Mammary epithelial cell (primary cell): ENCODE measurements at regions not wholly inside any gene's neighbourhood (a gene's known extent, or its start where the extent isn't known, plus 50 kb on each side); places are given as distances from the start of the nearest gene placed in this dataset.

Source experiments
- EZH2 ChIP-seq: IDR thresholded peaks from 2 replicates; pipeline ENCODE4 v1.6.1; 2012; ENCODE audit warnings: low read length, inconsistent platforms, borderline replicate concordance
- TF ChIP-seq, protein P1 (sequence below), 2 donors: IDR thresholded peaks in 1 of 2; conservative IDR thresholded peaks in 1 of 2; 2 replicates each; pipeline ENCODE4 v1.5.1; 2011 to 2012; ENCODE audit warnings: inconsistent platforms in 2 of 2, low read length in 2 of 2, mild to moderate bottlenecking in 2 of 2, control low read depth in 1 of 2, low read depth in 1 of 2; ENCODE audit not compliant: insufficient read depth in 1 of 2; ENCODE audit errors: extremely low read depth in 1 of 2

DNA sequence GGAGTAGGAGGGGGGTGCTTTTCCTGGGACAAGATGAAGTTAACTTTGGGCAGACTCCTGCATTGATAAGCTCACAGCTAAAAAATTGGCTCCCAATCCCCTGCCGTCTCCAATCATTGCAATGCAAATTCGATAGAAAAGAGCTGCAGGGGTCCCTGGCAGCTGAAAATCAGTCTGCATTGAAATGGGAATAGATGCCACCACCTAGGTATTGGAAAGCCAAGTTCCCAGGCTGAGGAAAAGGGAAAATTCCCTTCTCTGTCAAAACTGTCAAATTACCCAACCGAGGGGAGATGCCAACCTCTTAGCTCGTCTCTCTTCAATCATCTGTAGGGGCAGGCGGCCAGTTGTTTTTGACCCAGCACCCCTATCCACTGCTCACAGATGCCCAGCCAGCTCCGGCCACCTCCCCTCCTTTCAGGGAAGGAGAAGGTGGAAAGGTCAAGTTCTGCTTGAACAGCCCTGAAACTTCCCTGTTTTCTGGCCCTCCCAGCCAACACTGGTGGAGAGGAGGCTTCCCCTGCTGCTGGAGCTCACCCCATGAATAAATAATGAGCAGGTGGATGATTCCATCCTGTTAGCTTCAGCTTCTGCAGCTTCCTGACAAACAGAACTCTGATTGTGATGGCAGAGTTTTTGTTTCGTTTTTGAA, 916.3 kb downstream of the TBC1D22A start:
- TF ChIP-seq, protein P1, sequence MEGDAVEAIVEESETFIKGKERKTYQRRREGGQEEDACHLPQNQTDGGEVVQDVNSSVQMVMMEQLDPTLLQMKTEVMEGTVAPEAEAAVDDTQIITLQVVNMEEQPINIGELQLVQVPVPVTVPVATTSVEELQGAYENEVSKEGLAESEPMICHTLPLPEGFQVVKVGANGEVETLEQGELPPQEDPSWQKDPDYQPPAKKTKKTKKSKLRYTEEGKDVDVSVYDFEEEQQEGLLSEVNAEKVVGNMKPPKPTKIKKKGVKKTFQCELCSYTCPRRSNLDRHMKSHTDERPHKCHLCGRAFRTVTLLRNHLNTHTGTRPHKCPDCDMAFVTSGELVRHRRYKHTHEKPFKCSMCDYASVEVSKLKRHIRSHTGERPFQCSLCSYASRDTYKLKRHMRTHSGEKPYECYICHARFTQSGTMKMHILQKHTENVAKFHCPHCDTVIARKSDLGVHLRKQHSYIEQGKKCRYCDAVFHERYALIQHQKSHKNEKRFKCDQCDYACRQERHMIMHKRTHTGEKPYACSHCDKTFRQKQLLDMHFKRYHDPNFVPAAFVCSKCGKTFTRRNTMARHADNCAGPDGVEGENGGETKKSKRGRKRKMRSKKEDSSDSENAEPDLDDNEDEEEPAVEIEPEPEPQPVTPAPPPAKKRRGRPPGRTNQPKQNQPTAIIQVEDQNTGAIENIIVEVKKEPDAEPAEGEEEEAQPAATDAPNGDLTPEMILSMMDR (conservative IDR thresholded peaks at IDR 0.05 in 1 of 2, IDR thresholded peaks at IDR 0.05 in 1 of 2; ENCODE audit: extremely low read depth in 1 of 2, insufficient read depth in 1 of 2, low read depth in 1 of 2, low read length in 2 of 2): no peak
- no peak for TF ChIP-seq EZH2
